Suprapubic skin (tissue), 3 donors: ENCODE measurements at regions not wholly inside any gene's neighbourhood (a gene's known extent, or its start where the extent isn't known, plus 50 kb on each side); places are given as distances from the start of the nearest gene placed in this dataset.

Experiments used
- CTCF ChIP-seq, 2 donors: fragments of 200-600 bp in 1 of 2; fragments of 450-650 bp in 1 of 2; sonication (generic) in 1 of 2; IDR thresholded peaks; one replicate each; pipeline ENCODE4 v1.5.1; 2016 to 2019; ENCODE audit warnings: antibody characterized with exemption in 2 of 2, mild to moderate bottlenecking in 1 of 2, moderate library complexity in 1 of 2
- POLR2A ChIP-seq, 2 donors: fragments of 450-650 bp; IDR thresholded peaks; one replicate each; pipeline ENCODE4 v1.6.1; 2017; ENCODE audit warnings: antibody characterized with exemption in 2 of 2, mild to moderate bottlenecking in 2 of 2, moderate library complexity in 2 of 2

- TF ChIP-seq CTCF (IDR thresholded peaks at IDR 0.05) (no peak), POLR2A (IDR thresholded peaks at IDR 0.05) (no peak)
These were observed 911.1 kb downstream of the TBC1D22A start for GRCh38 chr22:47673557-47673956.
